ENCODE measurements at regions not wholly inside any gene's neighbourhood (a gene's known extent, or its start where the extent isn't known, plus 50 kb on each side); places are given as distances from the start of the nearest gene placed in this dataset.

DNA sequence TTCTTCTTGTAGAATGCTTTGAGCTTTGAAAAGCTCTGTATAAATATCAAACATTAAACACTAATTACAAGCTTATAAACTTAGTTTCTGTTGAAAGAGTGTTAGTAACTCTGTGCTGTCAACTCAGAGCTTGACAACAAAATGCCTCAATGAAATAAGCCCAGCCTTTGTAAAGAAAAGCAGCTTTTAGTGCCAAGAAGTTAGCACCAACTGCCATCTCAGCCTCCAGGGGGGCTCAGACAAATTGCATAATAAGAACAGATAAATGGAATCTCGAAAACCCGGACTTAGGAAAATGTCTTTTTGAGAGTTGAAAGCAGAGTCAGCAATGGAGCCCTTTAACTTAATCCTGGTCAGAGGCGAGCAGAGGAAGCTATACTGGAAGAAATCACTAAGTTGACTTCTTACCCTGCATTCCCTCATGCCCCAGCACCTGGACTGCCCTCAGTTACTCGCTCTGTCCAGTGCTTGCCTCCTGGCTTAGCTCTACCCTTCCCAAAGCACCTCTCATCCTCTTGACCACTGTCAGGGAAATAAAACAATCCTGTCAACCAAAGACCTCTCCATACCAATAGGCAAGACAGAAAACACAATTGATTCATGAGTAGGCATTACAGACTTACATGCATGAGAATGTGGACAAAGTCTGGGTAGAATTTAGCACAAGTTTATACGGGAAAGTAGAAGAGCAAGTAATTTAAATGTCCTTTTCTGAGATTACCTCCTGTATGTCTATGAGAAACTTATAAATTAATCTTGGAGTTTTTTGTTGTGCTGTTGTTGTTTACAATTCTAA, 352.7 kb downstream of the ZNF608 start:
- WGBS (ENCODE audit: extremely low coverage, insufficient coverage, low lambda C conversion rate) = no CpG with 5 or more reads among the region's 5 CpGs
- Histone ChIP-seq H4K5ac (ENCODE audit: low read length) (no peak overlapping the region), H3K18ac (ENCODE audit: low read length) (no peak overlapping the region), H3K4me2 (ENCODE audit: low read length) (no peak overlapping the region), H3K79me2 (ENCODE audit: control insufficient read depth, insufficient read depth, low read length) (no peaks in the 10 kb centered on the region), H3K9ac (ENCODE audit: low read length) (no peak overlapping the region), H2BK120ac (ENCODE audit: low read depth, low read length) (no peak overlapping the region), H3K27me3 (ENCODE audit: insufficient read depth, low read length, poor library complexity) (no peaks in the 10 kb centered on the region), H2AK5ac (ENCODE audit: low read length) (no peak overlapping the region), H3K56ac (ENCODE audit: low read length) (peak overlapping the region; percentile 11), H3K23ac (ENCODE audit: low read length) (no peak overlapping the region), H3K4me3 (ENCODE audit: low read length) (no peak overlapping the region), H3K79me1 (ENCODE audit: low read length) (no peaks in the 10 kb centered on the region), H3K36me3 (ENCODE audit: control insufficient read depth, insufficient read depth, low read length) (no peaks in the 10 kb centered on the region), H2BK15ac (replicated peaks; ENCODE audit: low read depth) (no peak overlapping the region), H3K4ac (ENCODE audit: low read depth, low read length) (no peak overlapping the region), H3K27ac (ENCODE audit: low read depth, low read length) (no peak overlapping the region), H4K8ac (ENCODE audit: low read depth, low read length) (no peak overlapping the region), H3K4me1 (ENCODE audit: control insufficient read depth, low read depth, low read length) (no peaks in the 10 kb centered on the region), H2BK5ac (ENCODE audit: low read length) (no peak overlapping the region)
- no peak for DNase-seq

DNA sequence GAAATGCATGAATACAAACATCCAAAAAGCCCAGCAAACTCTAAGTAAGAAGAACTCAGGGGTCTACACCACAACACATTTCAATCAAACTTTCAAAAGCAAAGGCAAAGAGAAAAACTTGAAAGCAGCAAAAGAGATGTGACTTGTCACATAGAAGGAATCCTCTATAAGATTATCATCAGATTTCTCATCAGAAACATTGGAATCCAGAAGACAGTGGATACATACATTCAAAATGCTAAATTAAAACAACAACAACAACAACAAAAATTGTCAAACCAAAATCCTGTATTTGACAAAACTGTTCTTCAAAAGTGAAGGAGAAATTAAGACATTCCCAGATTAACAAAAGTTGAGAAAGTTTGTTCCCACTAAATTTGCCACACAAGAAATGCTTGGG, 362.7 kb downstream of the ZNF608 start:
- Histone ChIP-seq H4K8ac (ENCODE audit: low read depth, low read length) (no peak overlapping the region), H3K4me2 (ENCODE audit: low read length) (no peak overlapping the region), H3K79me1 (ENCODE audit: low read length) (no peaks in the 10 kb centered on the region), H2AK5ac (ENCODE audit: low read length) (no peak overlapping the region), H3K79me2 (ENCODE audit: control insufficient read depth, insufficient read depth, low read length) (no peaks in the 10 kb centered on the region), H2BK5ac (ENCODE audit: low read length) (no peak overlapping the region), H4K5ac (ENCODE audit: low read length) (no peak overlapping the region), H3K4me3 (ENCODE audit: low read length) (no peak overlapping the region), H2BK15ac (replicated peaks; ENCODE audit: low read depth) (no peak overlapping the region), H3K9ac (ENCODE audit: low read length) (no peak overlapping the region), H3K4ac (ENCODE audit: low read depth, low read length) (no peak overlapping the region), H3K27ac (ENCODE audit: low read depth, low read length) (no peak overlapping the region), H3K18ac (ENCODE audit: low read length) (no peak overlapping the region), H3K36me3 (ENCODE audit: control insufficient read depth, insufficient read depth, low read length) (no peaks in the 10 kb centered on the region), H2BK120ac (ENCODE audit: low read depth, low read length) (no peak overlapping the region), H3K23ac (ENCODE audit: low read length) (no peak overlapping the region), H3K56ac (ENCODE audit: low read length) (no peak overlapping the region), H3K4me1 (ENCODE audit: control insufficient read depth, low read depth, low read length) (no peaks in the 10 kb centered on the region), H3K27me3 (ENCODE audit: insufficient read depth, low read length, poor library complexity) (no peaks in the 10 kb centered on the region)
- no peak for DNase-seq

DNA sequence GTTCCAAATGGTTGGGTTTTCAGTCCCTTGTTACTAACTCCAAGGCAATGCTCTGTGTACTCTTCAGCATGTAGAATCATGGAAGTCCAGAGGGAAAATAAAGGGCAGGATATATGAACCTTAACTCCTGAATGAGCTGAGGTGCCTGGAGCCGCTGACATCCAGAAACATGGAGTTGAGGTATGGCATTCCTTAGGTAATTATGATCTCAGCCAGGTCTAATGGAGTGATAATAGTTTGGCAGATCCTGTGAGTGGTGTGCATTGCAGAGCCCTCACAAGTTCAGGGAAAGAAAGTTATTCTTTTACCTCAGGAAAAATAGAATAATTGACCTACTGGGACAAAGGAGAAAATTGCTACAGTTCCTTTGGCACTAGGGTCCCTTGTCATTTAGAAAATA, 369.1 kb downstream of the ZNF608 start:
- Histone ChIP-seq H3K18ac (ENCODE audit: low read length) (peak overlapping the region; percentile 51), H3K4me1 (ENCODE audit: control insufficient read depth, low read depth, low read length) (peaks cover 7% of the 10 kb centered on the region), H2BK5ac (ENCODE audit: low read length) (no peak overlapping the region), H3K23ac (ENCODE audit: low read length) (no peak overlapping the region), H3K4me3 (ENCODE audit: low read length) (no peak overlapping the region), H3K4me2 (ENCODE audit: low read length) (no peak overlapping the region), H3K79me2 (ENCODE audit: control insufficient read depth, insufficient read depth, low read length) (no peaks in the 10 kb centered on the region), H2BK120ac (ENCODE audit: low read depth, low read length) (peak overlapping the region; percentile 28), H3K56ac (ENCODE audit: low read length) (no peak overlapping the region), H4K5ac (ENCODE audit: low read length) (no peak overlapping the region), H3K4ac (ENCODE audit: low read depth, low read length) (peak overlapping the region; percentile 36), H3K9ac (ENCODE audit: low read length) (no peak overlapping the region), H3K27me3 (ENCODE audit: insufficient read depth, low read length, poor library complexity) (no peaks in the 10 kb centered on the region), H3K79me1 (ENCODE audit: low read length) (no peaks in the 10 kb centered on the region), H2BK15ac (replicated peaks; ENCODE audit: low read depth) (no peak overlapping the region), H2AK5ac (ENCODE audit: low read length) (no peak overlapping the region), H3K36me3 (ENCODE audit: control insufficient read depth, insufficient read depth, low read length) (no peaks in the 10 kb centered on the region), H4K8ac (ENCODE audit: low read depth, low read length) (no peak overlapping the region), H3K27ac (ENCODE audit: low read depth, low read length) (no peak overlapping the region)
- peak; percentile 83 for DNase-seq
- no CpG with 5 or more reads among the region's 1 CpG for WGBS (ENCODE audit: extremely low coverage, insufficient coverage, low lambda C conversion rate)

DNA sequence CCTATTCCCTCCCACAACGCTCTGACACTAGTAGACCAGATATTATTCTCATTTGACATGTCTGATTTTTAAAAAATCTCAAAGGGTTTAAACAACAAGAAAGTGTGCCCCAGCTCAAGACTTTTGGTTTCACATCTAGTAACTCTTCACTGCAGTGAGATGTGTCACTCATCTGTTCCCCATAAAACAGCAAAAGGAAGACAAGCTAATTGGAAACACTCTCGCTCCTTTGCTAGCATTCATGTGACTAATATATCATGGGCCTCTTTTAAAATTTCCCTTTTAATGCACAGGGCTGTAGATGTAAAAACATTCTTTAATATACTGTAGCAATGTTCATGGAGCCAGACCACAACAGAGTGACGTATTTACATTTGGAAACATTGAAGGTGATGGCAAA, 372.6 kb downstream of the ZNF608 start:
- no peak overlapping the region for H2AK5ac ChIP-seq (ENCODE audit: low read length)
- no peak overlapping the region for H3K27ac ChIP-seq (ENCODE audit: low read depth, low read length)
- peaks cover 7% of the 10 kb centered on the region for H3K4me1 ChIP-seq (ENCODE audit: control insufficient read depth, low read depth, low read length)
- no peak overlapping the region for H3K9ac ChIP-seq (ENCODE audit: low read length)
- H4K8ac ChIP-seq (ENCODE audit: low read depth, low read length) = no peak overlapping the region
- H3K4ac ChIP-seq (ENCODE audit: low read depth, low read length) = no peak overlapping the region
- no CpG with 5 or more reads among the region's 3 CpGs for WGBS (ENCODE audit: extremely low coverage, insufficient coverage, low lambda C conversion rate)
- no peak overlapping the region for H3K4me3 ChIP-seq (ENCODE audit: low read length)
- no peak overlapping the region for H3K4me2 ChIP-seq (ENCODE audit: low read length)
- no peak overlapping the region for H2BK15ac ChIP-seq (replicated peaks; ENCODE audit: low read depth)
- H3K18ac ChIP-seq (ENCODE audit: low read length) = no peak overlapping the region
- no peak overlapping the region for H2BK120ac ChIP-seq (ENCODE audit: low read depth, low read length)
- H3K27me3 ChIP-seq (ENCODE audit: insufficient read depth, low read length, poor library complexity) = no peaks in the 10 kb centered on the region
- no peak overlapping the region for H3K56ac ChIP-seq (ENCODE audit: low read length)
- DNase-seq = no peak
- H2BK5ac ChIP-seq (ENCODE audit: low read length) = no peak overlapping the region
- H4K5ac ChIP-seq (ENCODE audit: low read length) = no peak overlapping the region
- no peaks in the 10 kb centered on the region for H3K79me1 ChIP-seq (ENCODE audit: low read length)
- no peak overlapping the region for H3K23ac ChIP-seq (ENCODE audit: low read length)
- no peaks in the 10 kb centered on the region for H3K36me3 ChIP-seq (ENCODE audit: control insufficient read depth, insufficient read depth, low read length)
- no peaks in the 10 kb centered on the region for H3K79me2 ChIP-seq (ENCODE audit: control insufficient read depth, insufficient read depth, low read length)

DNA sequence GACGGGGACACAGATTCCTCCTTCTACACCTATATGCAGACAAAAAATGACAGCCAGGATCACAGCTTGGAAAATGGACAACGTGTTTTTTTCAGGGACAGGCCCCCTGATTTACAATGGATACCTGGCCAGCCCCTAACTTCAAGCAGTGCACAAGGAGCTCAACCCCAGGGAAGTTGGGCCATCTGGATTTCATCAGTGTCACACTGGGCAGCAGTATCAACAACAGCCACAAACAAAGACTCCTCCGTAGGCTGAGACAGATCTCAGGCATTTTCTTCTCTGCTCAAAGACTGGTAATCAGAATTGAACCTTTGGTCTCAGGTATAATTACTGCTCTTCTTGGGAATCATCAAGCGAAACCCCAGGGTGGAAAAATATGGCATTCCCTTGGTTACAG, 374.0 kb downstream of the ZNF608 start:
- H2AK5ac ChIP-seq (ENCODE audit: low read length) = no peak overlapping the region

More for the DNA sequence above, 374.0 kb downstream of the ZNF608 start:
- Histone ChIP-seq H4K5ac (ENCODE audit: low read length) (no peak overlapping the region), H3K4ac (ENCODE audit: low read depth, low read length) (no peak overlapping the region), H2BK15ac (replicated peaks; ENCODE audit: low read depth) (no peak overlapping the region), H3K4me2 (ENCODE audit: low read length) (no peak overlapping the region), H3K79me2 (ENCODE audit: control insufficient read depth, insufficient read depth, low read length) (no peaks in the 10 kb centered on the region), H4K8ac (ENCODE audit: low read depth, low read length) (no peak overlapping the region), H3K23ac (ENCODE audit: low read length) (no peak overlapping the region), H3K27ac (ENCODE audit: low read depth, low read length) (no peak overlapping the region), H2BK5ac (ENCODE audit: low read length) (no peak overlapping the region), H2BK120ac (ENCODE audit: low read depth, low read length) (no peak overlapping the region), H3K36me3 (ENCODE audit: control insufficient read depth, insufficient read depth, low read length) (no peaks in the 10 kb centered on the region), H3K4me1 (ENCODE audit: control insufficient read depth, low read depth, low read length) (peaks cover 3% of the 10 kb centered on the region), H3K56ac (ENCODE audit: low read length) (no peak overlapping the region), H3K4me3 (ENCODE audit: low read length) (no peak overlapping the region), H3K27me3 (ENCODE audit: insufficient read depth, low read length, poor library complexity) (no peaks in the 10 kb centered on the region), H3K79me1 (ENCODE audit: low read length) (no peaks in the 10 kb centered on the region), H3K18ac (ENCODE audit: low read length) (no peak overlapping the region), H3K9ac (ENCODE audit: low read length) (no peak overlapping the region)
- no CpG with 5 or more reads among the region's 4 CpGs for WGBS (ENCODE audit: extremely low coverage, insufficient coverage, low lambda C conversion rate)
- DNase-seq = peak; percentile 23

Data from mesendoderm (in vitro differentiated cells).